ENCODE measurements at regions not wholly inside any gene's neighbourhood (a gene's known extent, or its start where the extent isn't known, plus 50 kb on each side); places are given as distances from the start of the nearest gene placed in this dataset.

DNA sequence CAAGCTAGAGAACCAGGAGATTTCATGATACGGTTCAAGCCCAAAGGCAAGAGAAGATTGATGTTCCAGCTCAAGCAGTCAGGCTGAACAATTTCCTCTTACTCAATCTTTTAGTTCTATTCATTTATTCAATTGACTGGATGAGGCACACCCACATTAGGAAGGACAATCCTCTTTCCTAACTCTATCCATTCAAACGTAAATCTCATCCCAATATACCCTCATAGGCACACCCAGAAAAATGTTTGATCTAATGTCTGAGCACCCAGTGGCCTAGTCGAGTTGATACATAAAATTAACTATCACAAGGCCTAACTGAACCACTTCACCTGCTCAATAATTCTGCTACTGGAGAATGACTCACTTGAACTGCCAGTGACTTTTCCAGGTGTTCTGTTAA is 180.7 kb downstream of the RAD51AP2 start:
- no peak overlapping the region for H3K27ac ChIP-seq (ENCODE audit: extremely low read depth, low read depth, low read length)
- TF ChIP-seq ZNF211 (tag by site-specific recombination; IDR thresholded peaks at IDR 0.05; ENCODE audit: low read depth), result no peak
- no peak for TF ChIP-seq GFI1B (tag by site-specific recombination; IDR thresholded peaks at IDR 0.05)
- TF ChIP-seq, protein P1, sequence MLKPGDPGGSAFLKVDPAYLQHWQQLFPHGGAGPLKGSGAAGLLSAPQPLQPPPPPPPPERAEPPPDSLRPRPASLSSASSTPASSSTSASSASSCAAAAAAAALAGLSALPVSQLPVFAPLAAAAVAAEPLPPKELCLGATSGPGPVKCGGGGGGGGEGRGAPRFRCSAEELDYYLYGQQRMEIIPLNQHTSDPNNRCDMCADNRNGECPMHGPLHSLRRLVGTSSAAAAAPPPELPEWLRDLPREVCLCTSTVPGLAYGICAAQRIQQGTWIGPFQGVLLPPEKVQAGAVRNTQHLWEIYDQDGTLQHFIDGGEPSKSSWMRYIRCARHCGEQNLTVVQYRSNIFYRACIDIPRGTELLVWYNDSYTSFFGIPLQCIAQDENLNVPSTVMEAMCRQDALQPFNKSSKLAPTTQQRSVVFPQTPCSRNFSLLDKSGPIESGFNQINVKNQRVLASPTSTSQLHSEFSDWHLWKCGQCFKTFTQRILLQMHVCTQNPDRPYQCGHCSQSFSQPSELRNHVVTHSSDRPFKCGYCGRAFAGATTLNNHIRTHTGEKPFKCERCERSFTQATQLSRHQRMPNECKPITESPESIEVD (tag by site-specific recombination; IDR thresholded peaks at IDR 0.05), result no peak
- TF ChIP-seq, protein P2, sequence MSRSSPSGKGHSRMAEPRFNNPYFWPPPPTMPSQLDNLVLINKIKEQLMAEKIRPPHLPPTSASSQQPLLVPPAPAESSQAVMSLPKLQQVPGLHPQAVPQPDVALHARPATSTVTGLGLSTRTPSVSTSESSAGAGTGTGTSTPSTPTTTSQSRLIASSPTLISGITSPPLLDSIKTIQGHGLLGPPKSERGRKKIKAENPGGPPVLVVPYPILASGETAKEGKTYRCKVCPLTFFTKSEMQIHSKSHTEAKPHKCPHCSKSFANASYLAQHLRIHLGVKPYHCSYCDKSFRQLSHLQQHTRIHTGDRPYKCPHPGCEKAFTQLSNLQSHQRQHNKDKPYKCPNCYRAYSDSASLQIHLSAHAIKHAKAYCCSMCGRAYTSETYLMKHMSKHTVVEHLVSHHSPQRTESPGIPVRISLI (tag by site-specific recombination; IDR thresholded peaks at IDR 0.05), result no peak
- TF ChIP-seq, protein P3, sequence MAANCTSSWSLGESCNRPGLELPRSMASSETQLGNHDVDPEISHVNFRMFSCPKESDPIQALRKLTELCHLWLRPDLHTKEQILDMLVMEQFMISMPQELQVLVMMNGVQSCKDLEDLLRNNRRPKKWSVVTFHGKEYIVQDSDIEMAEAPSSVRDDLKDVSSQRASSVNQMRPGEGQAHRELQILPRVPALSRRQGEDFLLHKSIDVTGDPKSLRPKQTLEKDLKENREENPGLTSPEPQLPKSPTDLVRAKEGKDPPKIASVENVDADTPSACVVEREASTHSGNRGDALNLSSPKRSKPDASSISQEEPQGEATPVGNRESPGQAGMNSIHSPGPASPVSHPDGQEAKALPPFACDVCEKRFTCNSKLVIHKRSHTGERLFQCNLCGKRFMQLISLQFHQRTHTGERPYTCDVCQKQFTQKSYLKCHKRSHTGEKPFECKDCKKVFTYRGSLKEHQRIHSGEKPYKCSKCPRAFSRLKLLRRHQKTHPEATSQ (tag by site-specific recombination; IDR thresholded peaks at IDR 0.05), result no peak
- TF ChIP-seq ZNF530 (tag by site-specific recombination; IDR thresholded peaks at IDR 0.05; ENCODE audit: low read depth), result no peak
- no peak for TF ChIP-seq OSR2 (tag by site-specific recombination; IDR thresholded peaks at IDR 0.05)
- TF ChIP-seq ZNF169 (tag by site-specific recombination; IDR thresholded peaks at IDR 0.05), result no peak
- no peak for TF ChIP-seq ZBTB20 (tag by site-specific recombination; IDR thresholded peaks at IDR 0.05)
- no peak for TF ChIP-seq ZNF138 (tag by site-specific recombination; IDR thresholded peaks at IDR 0.05; ENCODE audit: borderline replicate concordance)
- TF ChIP-seq ZNF658 (tag by site-specific recombination; IDR thresholded peaks at IDR 0.05), result no peak
- no peak for TF ChIP-seq ZNF394 (tag by site-specific recombination; IDR thresholded peaks at IDR 0.05; ENCODE audit: borderline replicate concordance)
- TF ChIP-seq ZFHX2 (tag by site-specific recombination; conservative IDR thresholded peaks at IDR 0.05), result no peak
- no peak for TF ChIP-seq ZNF629 (tag by site-specific recombination; IDR thresholded peaks at IDR 0.05)
- TF ChIP-seq ZNF48 (tag by site-specific recombination; IDR thresholded peaks at IDR 0.05), result no peak
- no peak for TF ChIP-seq ZNF223 (tag by site-specific recombination; IDR thresholded peaks at IDR 0.05)
- TF ChIP-seq, protein P4, sequence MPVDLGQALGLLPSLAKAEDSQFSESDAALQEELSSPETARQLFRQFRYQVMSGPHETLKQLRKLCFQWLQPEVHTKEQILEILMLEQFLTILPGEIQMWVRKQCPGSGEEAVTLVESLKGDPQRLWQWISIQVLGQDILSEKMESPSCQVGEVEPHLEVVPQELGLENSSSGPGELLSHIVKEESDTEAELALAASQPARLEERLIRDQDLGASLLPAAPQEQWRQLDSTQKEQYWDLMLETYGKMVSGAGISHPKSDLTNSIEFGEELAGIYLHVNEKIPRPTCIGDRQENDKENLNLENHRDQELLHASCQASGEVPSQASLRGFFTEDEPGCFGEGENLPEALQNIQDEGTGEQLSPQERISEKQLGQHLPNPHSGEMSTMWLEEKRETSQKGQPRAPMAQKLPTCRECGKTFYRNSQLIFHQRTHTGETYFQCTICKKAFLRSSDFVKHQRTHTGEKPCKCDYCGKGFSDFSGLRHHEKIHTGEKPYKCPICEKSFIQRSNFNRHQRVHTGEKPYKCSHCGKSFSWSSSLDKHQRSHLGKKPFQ (tag by site-specific recombination; IDR thresholded peaks at IDR 0.05), result no peak
- TF ChIP-seq OVOL3 (tag by site-specific recombination; IDR thresholded peaks at IDR 0.05), result no peak
- H3K9me3 ChIP-seq (ENCODE audit: control insufficient read depth, insufficient read depth, low read depth, low read length), result no peaks in the 10 kb centered on the region
- no peaks in the 10 kb centered on the region for H3K36me3 ChIP-seq (ENCODE audit: control insufficient read depth in 2 of 2, insufficient read depth in 1 of 2, low read length in 2 of 2)
- H3K4me1 ChIP-seq (ENCODE audit: control insufficient read depth, insufficient read depth, low read length), result no peaks in the 10 kb centered on the region
- no peak overlapping the region for H3K4me3 ChIP-seq (ENCODE audit: low read depth, low read length)
- ChIA-PET POLR2A (no interaction called here), CTCF (interaction anchor here (1.0 kb wide), 1 partner anchor 46 kb away, joined by 4 read pairs; no protein-coding TSS in a partner anchor)

DNA sequence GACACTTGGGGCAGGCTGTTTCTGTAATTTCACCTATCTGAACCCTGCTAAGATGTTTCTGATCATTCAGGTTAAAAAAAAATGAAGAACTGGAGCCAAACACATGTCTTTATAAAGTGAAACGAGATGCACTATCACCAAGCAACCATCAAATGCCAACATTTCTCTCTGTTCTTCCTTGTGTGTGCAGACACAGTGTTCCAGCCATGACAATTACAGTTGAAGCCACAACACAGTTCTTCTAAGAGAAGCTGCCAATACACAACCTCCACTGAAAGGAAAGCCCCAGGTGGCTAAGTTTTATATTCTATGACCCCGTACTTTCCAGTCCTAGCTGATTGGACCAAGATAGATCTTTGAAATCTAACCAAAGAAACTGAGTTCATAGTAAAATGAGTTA is 181.8 kb downstream of the RAD51AP2 start:
- H3K4me1 ChIP-seq (ENCODE audit: control insufficient read depth, insufficient read depth, low read length), result no peaks in the 10 kb centered on the region
- no peak for TF ChIP-seq ZBTB48 (tag by site-specific recombination; IDR thresholded peaks at IDR 0.05)
- ChIA-PET CTCF (no interaction called here), POLR2A (no interaction called here)
- no peaks in the 10 kb centered on the region for H3K36me3 ChIP-seq (ENCODE audit: control insufficient read depth in 2 of 2, insufficient read depth in 1 of 2, low read length in 2 of 2)
- no peak overlapping the region for H3K4me3 ChIP-seq (ENCODE audit: low read depth, low read length)
- no peak overlapping the region for H3K27ac ChIP-seq (ENCODE audit: extremely low read depth, low read depth, low read length)
- no peaks in the 10 kb centered on the region for H3K9me3 ChIP-seq (ENCODE audit: control insufficient read depth, insufficient read depth, low read depth, low read length)
